Adrenal gland (tissue), 5 donors: ENCODE measurements at regions not wholly inside any gene's neighbourhood (a gene's known extent, or its start where the extent isn't known, plus 50 kb on each side); places are given as distances from the start of the nearest gene placed in this dataset.

Experiments used
- POLR2A ChIP-seq, 2 donors: fragments of 450-650 bp; IDR thresholded peaks; one replicate each; pipeline ENCODE4 v1.6.1; 2017; ENCODE audit warnings: antibody characterized with exemption in 2 of 2, mild to moderate bottlenecking in 2 of 2, moderate library complexity in 1 of 2
- TF ChIP-seq, protein P1 (sequence below), 6 experiments: fragments of 450-650 bp in 4 of 6; fragments of 200-600 bp in 2 of 6; sonication (generic) in 1 of 6; IDR thresholded peaks; 1 replicate in 5 of 6; 2 replicates in 1 of 6; pipeline versions ENCODE4 v1.5.1 to v1.8.0; 2016 to 2021; ENCODE audit warnings: antibody characterized with exemption in 6 of 6, mild to moderate bottlenecking in 2 of 6, moderate library complexity in 1 of 6
- donor health status: DM: no; HTN: no; CAD: no.

DNA sequence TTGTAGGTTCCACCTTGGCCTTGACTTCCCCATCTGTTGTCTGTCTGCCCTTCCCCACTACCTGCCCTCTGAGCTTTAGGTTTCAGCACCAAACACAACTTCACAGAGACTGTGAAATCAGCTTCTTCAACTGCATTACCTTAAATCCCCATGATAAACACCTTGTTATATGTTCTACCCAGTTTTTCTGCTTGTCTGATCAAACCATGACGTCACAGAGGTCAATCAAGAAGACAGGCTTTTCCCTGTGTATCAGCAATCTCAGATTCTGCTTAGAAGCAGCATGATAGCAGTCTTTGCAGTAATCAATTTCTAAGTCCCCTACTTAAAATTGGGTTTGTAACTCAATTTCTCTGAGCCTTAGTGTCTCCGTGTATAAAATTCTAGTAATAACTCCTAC lies 175.0 kb downstream of the PLK2 start:
- TF ChIP-seq POLR2A (IDR thresholded peaks at IDR 0.05): no peak
- TF ChIP-seq, protein P1, sequence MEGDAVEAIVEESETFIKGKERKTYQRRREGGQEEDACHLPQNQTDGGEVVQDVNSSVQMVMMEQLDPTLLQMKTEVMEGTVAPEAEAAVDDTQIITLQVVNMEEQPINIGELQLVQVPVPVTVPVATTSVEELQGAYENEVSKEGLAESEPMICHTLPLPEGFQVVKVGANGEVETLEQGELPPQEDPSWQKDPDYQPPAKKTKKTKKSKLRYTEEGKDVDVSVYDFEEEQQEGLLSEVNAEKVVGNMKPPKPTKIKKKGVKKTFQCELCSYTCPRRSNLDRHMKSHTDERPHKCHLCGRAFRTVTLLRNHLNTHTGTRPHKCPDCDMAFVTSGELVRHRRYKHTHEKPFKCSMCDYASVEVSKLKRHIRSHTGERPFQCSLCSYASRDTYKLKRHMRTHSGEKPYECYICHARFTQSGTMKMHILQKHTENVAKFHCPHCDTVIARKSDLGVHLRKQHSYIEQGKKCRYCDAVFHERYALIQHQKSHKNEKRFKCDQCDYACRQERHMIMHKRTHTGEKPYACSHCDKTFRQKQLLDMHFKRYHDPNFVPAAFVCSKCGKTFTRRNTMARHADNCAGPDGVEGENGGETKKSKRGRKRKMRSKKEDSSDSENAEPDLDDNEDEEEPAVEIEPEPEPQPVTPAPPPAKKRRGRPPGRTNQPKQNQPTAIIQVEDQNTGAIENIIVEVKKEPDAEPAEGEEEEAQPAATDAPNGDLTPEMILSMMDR (IDR thresholded peaks at IDR 0.05): no peak
